Upper lobe of right lung (tissue), 1 donor: ENCODE measurements at regions not wholly inside any gene's neighbourhood (a gene's known extent, or its start where the extent isn't known, plus 50 kb on each side); places are given as distances from the start of the nearest gene placed in this dataset.

Source experiments
- ATAC-seq: fragments of 200-7000 bp; cut with Tn5 transposase; one replicate; pipeline ENCODE4 v1.9.1; 2020; ENCODE audit warnings: mild to moderate bottlenecking, moderate library complexity
- DNase-seq: peaks from one replicate; pipeline ENCODE4 v3.0.0-alpha.2; 2020
- H3K27ac ChIP-seq: fragments of 200-600 bp; one replicate; pipeline ENCODE4 v1.8.0; 2022
- H3K27me3 ChIP-seq: fragments of 200-600 bp; one replicate; pipeline ENCODE4 v1.8.0; 2022; ENCODE audit warnings: mild to moderate bottlenecking
- H3K36me3 ChIP-seq: fragments of 200-600 bp; one replicate; pipeline ENCODE4 v1.8.0; 2022
- H3K4me1 ChIP-seq: fragments of 200-600 bp; one replicate; pipeline ENCODE4 v1.8.0; 2022
- H3K4me3 ChIP-seq: fragments of 200-600 bp; one replicate; pipeline ENCODE4 v1.8.0; 2022; ENCODE audit warnings: mild to moderate bottlenecking
- H3K9me3 ChIP-seq: fragments of 200-600 bp; one replicate; pipeline ENCODE4 v1.8.0; 2022
- CTCF ChIP-seq: fragments of 200-600 bp; IDR thresholded peaks from one replicate; pipeline ENCODE4 v1.8.0; 2022; ENCODE audit warnings: antibody characterized with exemption
- intact Hi-C: fragments of 100-400 bp; cut with DNase I; formaldehyde crosslinking; loops from one replicate; pipeline ENCODE4 v1.11.0; 2022
- donor health status: DM: no; HTN: yes; CAD: no; lungs with severe emphysema.

GRCh38 chr10:131694781-131695495 lies 205.9 kb upstream of the PPP2R2D start:
- TF ChIP-seq CTCF, result no peak
- intact Hi-C loops, result no loop called here
- DNase-seq (peak; percentile 47), ATAC-seq (no peak)
- Histone ChIP-seq H3K27me3 (no peaks in the 10 kb centered on the region), H3K4me1 (no peaks in the 10 kb centered on the region), H3K9me3 (no peaks in the 10 kb centered on the region), H3K4me3 (no peak overlapping the region), H3K36me3 (no peaks in the 10 kb centered on the region), H3K27ac (no peak overlapping the region)

GRCh38 chr10:131695496-131696165 lies 205.2 kb upstream of the PPP2R2D start:
- Histone ChIP-seq H3K27me3 (no peaks in the 10 kb centered on the region), H3K36me3 (no peaks in the 10 kb centered on the region), H3K27ac (no peak overlapping the region), H3K4me1 (no peaks in the 10 kb centered on the region), H3K4me3 (no peak overlapping the region), H3K9me3 (no peaks in the 10 kb centered on the region)
- TF ChIP-seq CTCF, result no peak
- ATAC-seq, result no peak
- peak; percentile 53 for DNase-seq
- intact Hi-C loops, result no loop called here

GRCh38 chr10:131697476-131698128 lies 203.2 kb upstream of the PPP2R2D start:
- ATAC-seq (no peak), DNase-seq (peak; percentile 19)
- intact Hi-C loops, result no loop called here
- Histone ChIP-seq H3K27ac (no peak overlapping the region), H3K4me3 (no peak overlapping the region), H3K27me3 (no peaks in the 10 kb centered on the region), H3K4me1 (no peaks in the 10 kb centered on the region), H3K9me3 (no peaks in the 10 kb centered on the region), H3K36me3 (no peaks in the 10 kb centered on the region)
- TF ChIP-seq CTCF, result no peak

GRCh38 chr10:131698232-131698631 lies 202.6 kb upstream of the PPP2R2D start:
- no peak overlapping the region for H3K27ac ChIP-seq
- no peaks in the 10 kb centered on the region for H3K9me3 ChIP-seq
- no peaks in the 10 kb centered on the region for H3K4me1 ChIP-seq
- ATAC-seq (no peak), DNase-seq (peak; percentile 31)
- no peak overlapping the region for H3K4me3 ChIP-seq
- no peaks in the 10 kb centered on the region for H3K27me3 ChIP-seq
- no peaks in the 10 kb centered on the region for H3K36me3 ChIP-seq
- intact Hi-C loops, result no loop called here
- no peak for TF ChIP-seq CTCF

- Histone ChIP-seq H3K27ac (no peak overlapping the region), H3K36me3 (no peaks in the 10 kb centered on the region), H3K4me3 (no peak overlapping the region), H3K9me3 (no peaks in the 10 kb centered on the region), H3K27me3 (peaks cover 2% of the 10 kb centered on the region), H3K4me1 (no peaks in the 10 kb centered on the region)
- intact Hi-C loops, result no loop called here
- ATAC-seq (no peak), DNase-seq (peak; percentile 23)
- TF ChIP-seq CTCF, result no peak
Observed at GRCh38 chr10:131698986-131699385, 201.8 kb upstream of the PPP2R2D start.
